22Rv1 (cell line): ENCODE measurements at regions not wholly inside any gene's neighbourhood (a gene's known extent, or its start where the extent isn't known, plus 50 kb on each side); places are given as distances from the start of the nearest gene placed in this dataset.

Experiments used
- ZFX ChIP-seq: fragments of 450-650 bp; IDR thresholded peaks from 2 replicates; pipeline ENCODE4 v1.6.1; 2017; ENCODE audit warnings: antibody characterized with exemption, borderline replicate concordance
- TF ChIP-seq, protein P1 (sequence below): fragments of 450-650 bp; IDR thresholded peaks from 2 replicates; pipeline ENCODE4 v1.5.1; 2017; ENCODE audit warnings: mild to moderate bottlenecking

GRCh38 chr6:82622461-82622860, 258.8 kb downstream of the TPBG start:
- TF ChIP-seq, protein P1, sequence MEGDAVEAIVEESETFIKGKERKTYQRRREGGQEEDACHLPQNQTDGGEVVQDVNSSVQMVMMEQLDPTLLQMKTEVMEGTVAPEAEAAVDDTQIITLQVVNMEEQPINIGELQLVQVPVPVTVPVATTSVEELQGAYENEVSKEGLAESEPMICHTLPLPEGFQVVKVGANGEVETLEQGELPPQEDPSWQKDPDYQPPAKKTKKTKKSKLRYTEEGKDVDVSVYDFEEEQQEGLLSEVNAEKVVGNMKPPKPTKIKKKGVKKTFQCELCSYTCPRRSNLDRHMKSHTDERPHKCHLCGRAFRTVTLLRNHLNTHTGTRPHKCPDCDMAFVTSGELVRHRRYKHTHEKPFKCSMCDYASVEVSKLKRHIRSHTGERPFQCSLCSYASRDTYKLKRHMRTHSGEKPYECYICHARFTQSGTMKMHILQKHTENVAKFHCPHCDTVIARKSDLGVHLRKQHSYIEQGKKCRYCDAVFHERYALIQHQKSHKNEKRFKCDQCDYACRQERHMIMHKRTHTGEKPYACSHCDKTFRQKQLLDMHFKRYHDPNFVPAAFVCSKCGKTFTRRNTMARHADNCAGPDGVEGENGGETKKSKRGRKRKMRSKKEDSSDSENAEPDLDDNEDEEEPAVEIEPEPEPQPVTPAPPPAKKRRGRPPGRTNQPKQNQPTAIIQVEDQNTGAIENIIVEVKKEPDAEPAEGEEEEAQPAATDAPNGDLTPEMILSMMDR, result no peak
- TF ChIP-seq ZFX, result no peak
